GM13977 (cell line): ENCODE measurements at regions not wholly inside any gene's neighbourhood (a gene's known extent, or its start where the extent isn't known, plus 50 kb on each side); places are given as distances from the start of the nearest gene placed in this dataset.

ENCODE experiments used
- DNase-seq: peaks from one replicate; pipeline ENCODE4 v3.0.0; 2012; ENCODE audit warnings: low spot score
- in situ Hi-C: fragments of 300-500 bp; cut with MboI; formaldehyde crosslinking; loops from one replicate; pipeline ENCODE4 v1.12.0; 2022; ENCODE audit warnings: low sequenced_read_pairs, low pct_unique_long_range_greater_than_20kb, mixed read lengths, inconsistent platforms; ENCODE audit not compliant: unreplicated experiment
- TF ChIP-seq, protein P1 (sequence below): IDR thresholded peaks from 2 replicates; pipeline ENCODE4 v1.5.1; 2012; ENCODE audit warnings: mild to moderate bottlenecking, control low read depth; ENCODE audit not compliant: insufficient read depth; ENCODE audit errors: extremely low read depth, missing control alignments

DNA sequence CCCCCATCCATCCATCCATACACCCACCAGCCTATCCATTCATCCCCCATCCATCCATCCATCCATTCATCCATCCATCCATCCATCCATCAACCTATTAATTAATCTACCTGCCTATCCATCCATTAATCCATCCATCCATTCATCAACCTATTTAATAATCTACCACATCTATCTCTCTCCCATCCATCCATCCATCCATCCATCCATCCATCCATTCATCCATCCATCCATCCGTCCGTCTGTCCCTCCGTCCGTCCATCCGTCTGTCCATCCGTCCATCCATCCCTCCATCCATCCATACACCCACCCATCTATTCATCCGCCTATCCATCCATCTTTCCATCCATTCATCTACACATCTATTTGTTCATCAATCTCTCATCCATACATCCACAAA lies 205.3 kb downstream of the VRK1 start:
- DNase-seq, result no peak
- TF ChIP-seq, protein P1, sequence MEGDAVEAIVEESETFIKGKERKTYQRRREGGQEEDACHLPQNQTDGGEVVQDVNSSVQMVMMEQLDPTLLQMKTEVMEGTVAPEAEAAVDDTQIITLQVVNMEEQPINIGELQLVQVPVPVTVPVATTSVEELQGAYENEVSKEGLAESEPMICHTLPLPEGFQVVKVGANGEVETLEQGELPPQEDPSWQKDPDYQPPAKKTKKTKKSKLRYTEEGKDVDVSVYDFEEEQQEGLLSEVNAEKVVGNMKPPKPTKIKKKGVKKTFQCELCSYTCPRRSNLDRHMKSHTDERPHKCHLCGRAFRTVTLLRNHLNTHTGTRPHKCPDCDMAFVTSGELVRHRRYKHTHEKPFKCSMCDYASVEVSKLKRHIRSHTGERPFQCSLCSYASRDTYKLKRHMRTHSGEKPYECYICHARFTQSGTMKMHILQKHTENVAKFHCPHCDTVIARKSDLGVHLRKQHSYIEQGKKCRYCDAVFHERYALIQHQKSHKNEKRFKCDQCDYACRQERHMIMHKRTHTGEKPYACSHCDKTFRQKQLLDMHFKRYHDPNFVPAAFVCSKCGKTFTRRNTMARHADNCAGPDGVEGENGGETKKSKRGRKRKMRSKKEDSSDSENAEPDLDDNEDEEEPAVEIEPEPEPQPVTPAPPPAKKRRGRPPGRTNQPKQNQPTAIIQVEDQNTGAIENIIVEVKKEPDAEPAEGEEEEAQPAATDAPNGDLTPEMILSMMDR, result no peak
- in situ Hi-C loops, result no loop called here

GRCh38 chr14:97005934-97006333 lies 208.8 kb downstream of the VRK1 start:
- in situ Hi-C loops, result no loop called here
- TF ChIP-seq, protein P1, result no peak
- no peak for DNase-seq

DNA sequence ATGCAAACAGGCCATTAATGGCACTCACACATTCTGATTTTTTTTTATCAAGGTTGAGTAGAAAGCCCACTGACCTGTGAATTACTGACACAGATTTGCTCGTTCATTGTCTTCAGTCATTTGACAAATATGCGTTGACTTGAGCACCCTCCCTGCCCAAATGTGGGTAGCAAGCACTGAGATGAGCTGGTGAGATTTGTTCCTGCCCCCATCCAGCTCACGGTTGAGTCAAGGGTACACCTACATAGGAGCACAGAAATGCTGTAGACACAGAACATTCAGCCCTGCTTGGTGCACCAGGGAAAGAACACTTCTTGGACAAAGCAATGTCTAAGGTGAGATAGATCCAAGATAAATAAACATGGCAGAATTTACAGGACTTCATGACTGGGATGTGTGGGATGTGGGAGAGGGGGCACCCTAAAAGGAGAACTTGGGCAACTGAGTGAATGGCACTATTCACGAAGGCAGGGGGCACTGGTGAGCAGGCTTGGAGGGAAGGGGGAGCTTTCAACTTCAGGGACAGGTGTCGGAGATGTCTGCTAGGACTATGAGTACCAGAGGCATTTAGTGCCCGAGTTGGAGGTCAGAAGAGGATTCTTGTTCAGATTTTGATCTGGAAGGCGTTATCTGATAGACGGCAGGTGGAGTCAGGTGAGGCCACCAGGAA lies 213.4 kb downstream of the VRK1 start:
- DNase-seq, result no peak
- in situ Hi-C loops, result no loop called here
- TF ChIP-seq, protein P1, result no peak

GRCh38 chr14:97013878-97014277 lies 216.7 kb downstream of the VRK1 start:
- TF ChIP-seq, protein P1, result no peak
- DNase-seq, result no peak
- in situ Hi-C loops, result no loop called here

DNA sequence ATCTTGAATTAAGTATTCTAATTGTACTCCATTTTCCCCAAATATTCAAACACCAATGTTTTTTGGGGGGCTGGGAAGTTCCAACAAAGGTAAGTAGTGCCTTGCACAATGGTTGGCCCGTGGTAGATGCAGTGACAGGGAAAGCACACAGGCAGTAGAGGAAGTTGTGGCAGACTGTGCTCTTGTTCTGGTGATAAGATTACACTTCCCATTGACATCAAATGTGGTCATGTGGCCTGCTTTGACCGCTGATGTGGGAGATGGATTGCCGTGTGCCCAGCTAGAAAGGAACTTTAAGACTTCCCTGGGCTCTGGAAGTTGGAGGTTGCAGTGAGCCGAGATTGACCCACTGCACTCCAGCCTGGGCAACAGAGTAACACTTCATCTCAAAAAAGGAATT lies 223.8 kb downstream of the VRK1 start:
- in situ Hi-C loops, result no loop called here

GRCh38 chr14:97021571-97022168 lies 224.5 kb downstream of the VRK1 start:
- no peak for DNase-seq
- in situ Hi-C loops, result no loop called here
- TF ChIP-seq, protein P1, result no peak

More for the DNA sequence above, 223.8 kb downstream of the VRK1 start:
- DNase-seq, result no peak
- TF ChIP-seq, protein P1, result no peak
